HEK293T (cell line): ENCODE measurements at regions not wholly inside any gene's neighbourhood (a gene's known extent, or its start where the extent isn't known, plus 50 kb on each side); places are given as distances from the start of the nearest gene placed in this dataset.

Experiments used
- FOXA1 ChIP-seq: fragments of 450-650 bp; IDR thresholded peaks from 2 replicates; pipeline ENCODE4 v1.6.1; 2016; ENCODE audit warnings: mild to moderate bottlenecking
- SP1 ChIP-seq: fragments of 450-650 bp; IDR thresholded peaks from 2 replicates; pipeline ENCODE4 v1.6.1; 2017

- TF ChIP-seq SP1 (no peak), FOXA1 (no peak)
Observed at GRCh38 chr4:31917334-31917733, 1197.2 kb downstream of the PCDH7 start.
